ENCODE measurements at regions not wholly inside any gene's neighbourhood (a gene's known extent, or its start where the extent isn't known, plus 50 kb on each side); places are given as distances from the start of the nearest gene placed in this dataset.

GRCh38 chr1:208829595-208829994 is 585.4 kb upstream of the PLXNA2 start:
- FAIRE-seq (no peak), DNase-seq (ENCODE audit: insufficient read length, low spot score) (no peak)
- TF ChIP-seq CTCF (IDR thresholded peaks at IDR 0.05; ENCODE audit: insufficient read depth, missing control alignments), result no peak

- DNase-seq (ENCODE audit: insufficient read length, low spot score), result no peak
- FAIRE-seq, result no peak
- TF ChIP-seq CTCF (IDR thresholded peaks at IDR 0.05; ENCODE audit: insufficient read depth, missing control alignments), result no peak
These were observed 590.4 kb upstream of the PLXNA2 start for GRCh38 chr1:208834381-208835096.

DNA sequence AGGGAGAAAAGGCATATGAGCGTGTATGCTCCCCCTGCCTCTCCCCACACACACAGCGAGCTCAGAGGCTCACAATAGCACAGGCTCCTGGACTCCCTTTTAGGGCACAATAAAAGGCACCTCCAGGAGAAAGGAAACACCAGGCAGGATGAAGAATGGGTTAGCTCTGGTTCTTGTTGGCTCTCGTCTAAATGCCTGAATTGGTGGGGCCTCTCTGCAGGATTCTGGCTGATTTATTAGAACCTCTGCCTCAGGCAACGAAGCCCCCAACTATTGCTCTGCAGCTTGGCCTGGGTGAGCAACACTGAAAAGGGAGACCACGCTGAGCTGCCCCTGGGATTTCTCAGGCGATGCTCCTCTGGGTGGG is 590.9 kb upstream of the PLXNA2 start:
- no peak for TF ChIP-seq CTCF (IDR thresholded peaks at IDR 0.05; ENCODE audit: insufficient read depth, missing control alignments)
- DNase-seq (ENCODE audit: insufficient read length, low spot score) (no peak), FAIRE-seq (no peak)

DNA sequence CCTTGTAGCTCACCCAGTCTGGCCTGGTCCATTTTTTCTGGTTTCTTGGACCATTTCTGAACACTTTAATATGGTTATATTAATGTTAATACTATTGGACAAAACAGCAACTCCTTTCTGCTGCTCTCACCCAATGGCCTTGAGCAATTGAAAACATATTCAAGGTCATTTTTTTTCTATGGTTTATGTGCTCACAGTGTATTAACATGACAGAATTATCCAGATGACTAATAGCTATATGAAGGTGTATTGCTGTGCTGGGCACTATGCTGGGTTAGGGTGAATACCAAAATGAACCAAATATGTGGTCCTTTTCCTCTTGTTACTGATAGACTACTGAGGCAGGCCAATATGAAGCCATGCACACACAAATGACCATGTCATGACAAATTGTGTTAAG is 591.6 kb upstream of the PLXNA2 start:
- DNase-seq (ENCODE audit: insufficient read length, low spot score) (no peak), FAIRE-seq (no peak)
- no peak for TF ChIP-seq CTCF (IDR thresholded peaks at IDR 0.05; ENCODE audit: insufficient read depth, missing control alignments)

DNA sequence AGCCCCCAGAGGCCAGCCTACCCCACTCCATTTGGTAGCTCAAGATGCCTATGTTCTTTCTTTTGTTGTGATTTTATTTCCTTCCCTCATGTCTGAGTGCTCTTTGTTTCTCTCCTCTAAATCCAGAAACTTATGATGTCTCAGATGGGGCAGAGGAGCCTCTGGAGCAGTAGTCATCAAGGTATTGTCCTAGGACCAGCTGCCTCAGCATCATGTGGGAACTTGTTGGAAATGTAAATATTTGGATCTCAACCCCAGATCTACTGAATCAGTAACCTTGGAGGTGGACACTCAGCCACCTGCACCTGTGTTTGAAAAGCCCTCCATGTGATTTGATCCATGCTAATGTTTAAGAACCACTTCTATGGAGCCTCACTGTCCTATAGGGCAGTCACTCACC is 593.1 kb upstream of the PLXNA2 start:
- no peak for DNase-seq (ENCODE audit: insufficient read length, low spot score)
- no peak for FAIRE-seq

DNA sequence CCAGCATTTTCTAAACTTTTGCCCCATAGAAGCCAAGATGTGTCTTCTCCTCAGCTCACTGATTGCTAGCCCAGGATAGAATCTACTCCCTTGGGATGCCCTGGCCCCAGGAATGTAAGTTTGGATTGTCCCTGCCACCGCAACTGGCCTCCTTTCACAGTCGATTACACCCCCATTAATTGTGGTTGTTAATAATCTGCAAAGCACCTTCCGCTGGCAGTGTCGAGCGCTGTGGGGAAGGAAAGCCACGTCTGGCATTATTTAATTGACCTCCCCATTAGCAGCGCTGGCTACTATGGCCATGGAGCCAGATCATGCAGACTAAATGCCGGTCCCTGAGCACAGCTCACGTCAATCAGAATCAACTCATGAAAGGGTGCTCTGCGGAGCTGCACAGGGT is 597.3 kb upstream of the PLXNA2 start:
- no peak for TF ChIP-seq CTCF (IDR thresholded peaks at IDR 0.05; ENCODE audit: insufficient read depth, missing control alignments)
- no peak for FAIRE-seq
- no peak for DNase-seq (ENCODE audit: insufficient read length, low spot score)

More for the DNA sequence above, 593.1 kb upstream of the PLXNA2 start:
- no peak for TF ChIP-seq CTCF (IDR thresholded peaks at IDR 0.05; ENCODE audit: insufficient read depth, missing control alignments)

- no peak for TF ChIP-seq CTCF (IDR thresholded peaks at IDR 0.05; ENCODE audit: insufficient read depth, missing control alignments)
- no peak for FAIRE-seq
- DNase-seq (ENCODE audit: insufficient read length, low spot score), result no peak
These were observed 598.3 kb upstream of the PLXNA2 start for GRCh38 chr1:208842451-208842850.
